CD4-positive, alpha-beta T cell treated with Interferon alpha-2 for 1 hour (primary cell): ENCODE measurements at regions not wholly inside any gene's neighbourhood (a gene's known extent, or its start where the extent isn't known, plus 50 kb on each side); places are given as distances from the start of the nearest gene placed in this dataset.
A peak's percentile ranks its signal among the peaks of the same experiment; 100 is the strongest.

Source experiments
- DNase-seq, 2 donors: peaks; one replicate each; pipeline ENCODE4 v3.0.0-alpha.2; 2020 to 2022

DNA sequence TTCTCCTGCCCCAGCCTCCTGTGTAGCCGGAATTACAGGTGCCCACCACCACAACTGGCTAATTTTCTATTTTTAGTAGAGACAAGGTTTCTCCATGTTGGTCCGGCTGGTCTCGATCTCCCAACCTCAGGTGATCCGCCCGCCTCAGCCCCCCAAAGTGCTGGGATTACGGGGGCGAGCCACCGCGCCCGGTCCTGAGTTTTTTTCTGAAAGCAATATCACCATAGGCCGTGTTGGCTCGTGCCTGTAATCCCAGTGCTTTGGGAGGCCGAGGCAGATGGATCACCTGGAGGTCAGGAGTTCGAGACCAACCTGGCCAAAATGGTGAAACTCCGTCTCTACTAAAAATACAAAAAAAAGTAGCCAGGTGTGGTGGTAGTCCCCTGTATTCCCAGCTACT, 136.3 kb upstream of the TECRL start:
- DNase-seq: no peak

DNA sequence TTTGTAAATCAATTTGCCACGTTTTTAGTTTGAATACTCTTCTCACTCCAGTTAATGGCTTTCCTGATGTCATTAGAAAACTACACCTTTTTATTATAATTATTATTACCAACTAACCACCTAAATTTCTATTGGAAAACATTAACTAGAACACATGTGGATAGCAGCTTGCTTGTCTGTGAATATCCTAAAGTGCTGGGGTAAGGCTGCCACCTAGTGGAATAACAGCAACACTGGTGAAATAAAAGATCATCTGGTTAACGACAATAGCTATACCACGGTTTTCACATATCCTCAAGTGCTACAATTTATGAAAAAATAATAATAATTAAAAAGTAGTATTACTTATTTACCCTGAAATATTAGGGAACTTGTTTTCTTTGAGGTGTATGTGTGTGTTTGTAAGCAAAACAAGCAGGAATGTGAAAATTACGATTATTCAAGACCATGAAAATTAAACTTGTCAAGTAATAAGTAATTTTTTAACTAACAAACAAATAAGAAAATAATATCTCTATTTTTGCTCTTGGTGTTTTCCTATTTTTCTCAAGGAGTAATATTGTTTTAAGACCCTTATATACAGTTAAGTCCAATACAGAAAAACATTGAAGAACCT, 130.1 kb upstream of the TECRL start:
- peak in 1 of 2 donors; percentile 8 for DNase-seq

DNA sequence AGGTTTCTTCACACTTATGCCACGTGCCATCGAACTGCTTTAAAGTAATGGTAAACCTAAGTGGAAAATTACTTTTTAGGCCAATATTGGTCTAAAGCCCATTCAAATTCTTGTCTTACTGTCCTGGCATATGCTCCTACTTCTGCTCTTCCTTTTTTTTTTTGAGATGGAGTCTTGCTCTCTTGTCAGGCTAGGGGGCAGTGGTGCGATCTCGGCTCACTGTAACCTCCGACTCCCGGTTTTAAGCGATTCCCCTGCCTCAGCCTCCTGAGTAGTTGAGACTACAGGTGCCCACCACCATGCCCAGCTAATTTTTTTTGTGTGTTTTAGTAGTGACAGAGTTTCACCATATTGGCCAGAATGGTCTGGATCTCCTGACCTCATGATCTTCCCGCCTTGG, 129.0 kb upstream of the TECRL start:
- DNase-seq: no peak

DNA sequence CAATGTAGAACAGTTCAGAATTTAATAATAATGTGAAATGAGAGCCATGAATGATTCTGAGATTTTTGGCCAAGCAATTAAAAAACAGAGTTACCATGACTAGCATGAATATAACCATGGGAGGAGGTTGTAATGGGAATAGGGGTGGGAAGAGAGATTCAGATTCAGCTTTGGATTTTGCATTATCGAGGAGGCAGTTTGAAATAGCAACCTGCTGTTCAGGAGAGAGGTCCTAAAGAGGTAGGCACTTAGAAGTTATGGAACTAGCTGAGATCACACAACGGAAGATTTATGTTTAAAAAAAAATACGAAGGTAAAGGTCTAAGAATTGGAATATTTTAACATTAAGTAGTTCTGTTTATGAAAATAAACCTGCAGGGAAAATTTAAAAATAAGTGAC, 124.4 kb upstream of the TECRL start:
- no peak for DNase-seq

DNA sequence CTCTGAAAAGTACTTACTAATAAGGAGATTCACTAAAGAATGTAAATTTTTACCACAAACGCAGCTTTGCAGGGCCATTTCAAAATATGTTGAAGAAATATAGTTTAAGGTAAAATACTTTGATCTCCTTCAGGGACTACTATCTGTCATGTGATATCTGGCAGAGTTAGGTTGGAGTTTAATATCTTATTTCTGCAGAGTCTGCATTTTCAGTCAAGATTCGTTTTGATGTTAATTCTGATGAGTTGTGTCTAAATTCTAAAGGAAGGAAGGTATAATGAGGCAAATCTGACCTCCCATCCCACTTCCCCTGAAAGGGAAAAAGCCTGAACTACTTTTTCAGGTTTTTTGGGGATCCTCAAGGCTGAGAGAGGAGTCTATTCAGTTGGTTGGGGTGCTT, 123.9 kb upstream of the TECRL start:
- no peak for DNase-seq

DNA sequence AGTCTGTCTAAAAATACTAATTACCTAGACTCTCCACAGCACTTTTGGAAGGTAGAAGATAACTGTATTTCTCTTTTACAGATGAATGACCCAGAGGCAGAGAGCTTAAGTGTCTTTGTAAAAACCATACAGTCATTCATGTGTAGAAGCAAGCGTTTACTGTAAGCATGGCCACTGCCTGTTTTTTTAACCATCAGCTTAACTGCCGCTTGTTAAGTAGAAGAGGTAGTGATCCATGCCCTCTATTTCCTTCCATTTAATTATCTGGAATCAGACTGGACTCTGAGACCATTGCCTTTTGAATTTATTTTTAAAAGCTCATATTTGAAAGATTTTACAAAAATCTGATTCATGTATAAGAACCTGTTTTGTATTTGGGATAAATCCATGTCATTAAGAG, 111.2 kb upstream of the TECRL start:
- no peak for DNase-seq

DNA sequence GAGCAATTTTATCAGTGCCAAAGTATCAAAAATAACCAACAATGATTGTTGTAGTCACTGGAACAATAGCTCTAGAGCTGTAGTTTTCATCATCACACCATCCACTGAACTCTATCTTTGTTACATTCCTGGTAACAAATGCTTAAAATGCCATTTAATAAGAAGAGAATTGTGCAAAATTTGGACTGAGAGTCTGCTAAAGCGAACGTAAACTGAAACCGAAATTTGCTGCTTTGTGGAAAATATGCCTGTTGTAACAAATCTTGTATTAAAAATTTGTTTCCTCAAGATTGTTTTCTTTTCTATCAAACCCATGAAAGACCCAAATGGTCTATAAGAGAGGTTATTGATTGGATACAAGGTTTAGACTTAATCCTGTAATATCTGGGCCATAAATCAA, 109.3 kb upstream of the TECRL start:
- no peak for DNase-seq

DNA sequence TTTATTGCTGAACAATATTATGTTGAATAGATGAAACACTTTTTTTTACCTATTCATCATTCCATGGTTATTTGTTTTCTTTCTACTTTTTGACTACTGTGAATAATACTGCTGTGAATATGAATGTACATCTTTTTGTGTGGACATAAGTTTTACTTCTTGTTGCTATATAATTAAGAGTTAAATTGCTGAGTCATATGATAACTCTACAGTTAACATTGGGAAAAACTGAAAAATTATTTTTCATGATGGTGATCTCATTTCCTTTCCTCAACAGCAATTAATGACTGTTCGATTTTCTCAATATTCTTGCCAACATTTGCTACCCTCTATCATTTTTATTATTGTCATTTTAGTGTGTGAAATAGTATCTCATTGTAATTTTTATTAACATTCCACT, 106.9 kb upstream of the TECRL start:
- no peak for DNase-seq

DNA sequence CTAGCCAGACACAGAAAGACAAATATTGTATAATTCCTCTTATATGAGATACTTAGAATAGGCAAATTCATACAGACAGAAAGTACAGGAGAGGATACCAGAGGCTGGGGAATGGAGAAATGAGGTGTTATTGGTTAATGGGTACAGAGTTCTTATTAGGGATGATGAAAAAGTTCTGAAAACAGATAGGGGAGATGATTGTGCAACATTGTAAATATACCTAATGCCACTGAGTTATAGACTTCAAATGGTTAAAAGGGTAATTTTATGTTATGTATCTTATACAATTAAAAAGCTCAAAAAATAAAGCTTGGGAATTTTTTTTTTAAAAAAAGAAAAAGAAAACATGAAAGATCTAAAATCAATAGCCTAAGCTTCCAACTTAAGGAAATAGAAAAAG, 98.8 kb upstream of the TECRL start:
- no peak for DNase-seq

DNA sequence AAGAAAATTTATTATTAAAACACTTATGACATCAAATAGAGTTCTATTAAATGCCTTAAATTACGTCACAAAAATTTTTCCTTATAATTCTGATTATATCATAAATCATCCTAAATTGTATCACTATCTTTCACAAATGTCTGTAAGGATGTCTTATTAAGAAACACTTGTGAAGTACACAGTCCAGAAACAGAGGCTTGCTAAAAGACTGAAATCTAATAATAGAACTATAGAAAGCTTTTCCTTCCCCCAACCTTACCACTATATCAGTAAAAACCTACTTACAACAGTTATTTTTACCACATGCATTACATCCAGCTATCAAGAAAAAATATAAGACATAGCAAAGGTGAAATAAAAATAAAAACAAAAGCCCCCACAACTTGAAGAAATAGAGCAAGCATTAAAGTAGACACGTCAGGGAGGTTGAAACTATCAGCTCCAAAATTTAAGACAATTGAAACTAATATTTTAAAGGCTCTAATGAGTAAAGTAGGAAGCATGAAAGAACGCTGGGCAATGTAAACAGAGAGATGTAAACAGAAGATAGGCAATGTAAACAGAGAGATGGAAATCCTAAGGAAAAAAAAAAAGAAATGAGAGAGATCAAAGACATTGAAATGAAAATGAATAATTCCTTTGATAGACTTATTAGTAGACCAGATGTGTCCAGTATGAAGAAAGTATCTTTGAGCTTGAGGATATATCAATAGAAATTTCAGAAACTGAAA, 94.9 kb upstream of the TECRL start:
- no peak for DNase-seq

DNA sequence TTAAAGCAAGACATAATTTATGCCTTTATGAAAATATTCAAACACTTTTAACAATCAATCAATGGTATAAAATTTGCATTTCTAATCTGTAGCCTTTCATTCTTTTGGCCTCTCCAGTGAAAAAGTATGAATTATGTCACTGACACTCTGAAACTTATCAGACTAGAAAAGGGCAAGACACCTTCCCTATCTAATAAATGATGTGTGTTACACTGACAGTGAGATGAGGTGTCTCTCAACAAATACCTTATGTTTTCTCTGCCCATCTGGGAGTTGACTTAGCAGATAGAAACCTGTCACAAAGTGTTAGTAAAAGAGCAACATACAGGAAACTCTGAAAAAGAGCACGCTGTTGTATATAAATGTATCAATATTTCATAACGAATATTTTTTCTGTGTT, 94.2 kb upstream of the TECRL start:
- no peak for DNase-seq

DNA sequence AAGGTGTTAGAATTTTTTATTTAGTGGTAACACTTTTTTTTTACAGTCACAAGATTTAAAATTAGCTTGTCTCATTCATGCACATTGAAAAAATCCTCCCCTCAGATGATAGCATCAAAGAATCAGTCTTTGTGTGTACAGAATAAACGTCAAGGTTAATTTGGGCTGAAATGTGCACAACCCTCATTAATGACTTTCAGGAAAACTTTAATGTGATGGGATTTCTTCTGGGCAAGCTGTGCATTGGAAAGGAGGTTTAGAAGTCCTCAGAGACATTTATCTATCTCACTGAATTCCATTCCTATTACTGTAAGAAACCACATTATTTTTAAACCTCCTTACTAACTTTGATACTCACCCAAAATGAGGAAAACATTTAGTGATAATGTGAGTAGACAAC, 88.2 kb upstream of the TECRL start:
- no peak for DNase-seq

DNA sequence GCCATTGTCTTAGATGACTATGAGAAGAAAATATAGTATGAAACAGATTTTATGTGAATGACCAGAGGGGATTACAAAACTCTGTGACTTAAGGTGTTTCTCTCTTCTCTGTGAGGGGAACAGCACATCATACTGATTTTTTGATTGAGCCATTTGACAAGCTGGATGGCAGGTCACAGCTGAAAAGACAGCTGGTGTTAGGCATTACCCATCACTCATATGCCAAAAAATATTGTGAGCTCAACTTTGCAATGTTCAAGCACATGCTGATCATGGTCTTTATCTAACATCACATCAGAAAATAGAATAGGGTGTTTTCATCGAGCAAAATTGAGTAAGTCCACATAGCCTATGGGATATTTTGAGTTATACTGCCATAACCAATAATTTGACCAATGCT, 86.7 kb upstream of the TECRL start:
- no peak for DNase-seq

DNA sequence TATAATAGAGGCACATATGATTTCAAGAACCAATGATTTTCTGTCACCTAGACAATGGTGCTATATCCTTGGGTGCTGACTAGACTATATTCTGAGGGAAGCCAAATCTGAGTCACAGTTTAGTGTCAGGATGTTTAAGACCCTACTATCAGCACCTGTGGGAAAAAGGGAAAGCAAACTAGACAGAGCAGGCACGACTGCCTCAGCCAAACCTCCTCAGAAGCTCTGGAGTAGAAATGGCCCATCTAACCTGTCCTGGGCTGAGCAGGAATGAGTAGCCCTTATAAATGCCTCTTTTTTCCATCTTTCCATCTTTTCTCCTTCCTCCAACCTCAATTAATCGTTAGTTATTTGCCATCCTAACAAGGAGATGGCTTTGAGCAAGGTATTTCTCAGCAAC, 80.4 kb upstream of the TECRL start:
- no peak for DNase-seq

DNA sequence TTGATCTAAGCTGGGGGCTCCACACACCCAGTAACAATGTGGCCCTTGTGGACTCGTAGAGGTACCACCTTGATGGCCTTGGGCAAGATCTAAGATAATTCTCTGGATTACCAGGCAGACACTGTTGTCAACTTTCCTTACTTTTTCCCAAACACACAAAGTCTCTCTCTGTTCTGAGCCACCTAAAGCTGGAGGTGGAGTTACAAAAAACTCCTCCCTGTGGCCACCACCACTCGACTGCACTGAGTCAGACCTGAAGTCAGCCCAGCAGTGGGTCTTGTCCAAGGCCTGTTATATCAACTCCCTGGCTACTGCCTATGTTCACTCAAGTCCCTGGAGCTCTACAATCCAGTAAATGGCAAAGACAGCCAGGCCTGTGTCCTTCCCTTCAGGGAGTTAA, 70.1 kb upstream of the TECRL start:
- no peak for DNase-seq

DNA sequence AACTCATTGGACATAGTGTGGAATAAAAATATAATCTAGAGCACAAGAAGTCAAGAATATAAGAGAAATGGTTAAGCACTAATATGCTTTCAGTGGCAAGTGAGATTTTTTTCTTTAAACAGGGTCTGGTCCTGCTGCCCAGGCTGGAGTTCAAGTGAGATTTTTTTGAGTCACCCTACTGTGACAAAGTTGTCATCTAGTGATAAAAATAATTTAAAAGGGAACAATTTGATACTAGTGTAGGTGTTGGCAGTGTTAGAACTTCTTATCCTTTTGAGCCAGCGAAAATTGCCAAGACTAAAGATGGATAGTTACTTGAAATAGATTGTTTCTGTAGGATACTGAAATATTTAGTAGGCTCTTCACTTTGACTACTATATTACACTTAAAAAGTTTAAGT, 67.9 kb upstream of the TECRL start:
- DNase-seq: no peak

DNA sequence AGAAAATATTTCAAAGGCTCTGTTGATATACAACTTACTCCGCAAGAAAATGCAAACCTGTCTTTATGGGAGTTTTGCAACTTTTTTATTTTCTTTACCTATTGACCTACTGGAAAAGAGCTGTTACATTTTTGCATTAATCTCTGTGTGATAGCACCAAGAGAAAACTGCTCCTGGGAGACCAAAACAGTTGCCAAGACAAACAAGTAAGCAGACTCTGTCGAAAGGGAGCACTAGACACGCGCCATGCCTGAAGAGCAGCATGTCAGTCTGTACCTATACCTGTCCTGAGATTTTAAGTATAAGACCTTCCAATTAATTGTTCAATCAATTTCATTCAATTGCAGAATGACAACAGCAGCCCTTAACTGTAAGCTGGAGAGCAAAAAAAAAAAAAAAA, 56.0 kb upstream of the TECRL start:
- DNase-seq: no peak

DNA sequence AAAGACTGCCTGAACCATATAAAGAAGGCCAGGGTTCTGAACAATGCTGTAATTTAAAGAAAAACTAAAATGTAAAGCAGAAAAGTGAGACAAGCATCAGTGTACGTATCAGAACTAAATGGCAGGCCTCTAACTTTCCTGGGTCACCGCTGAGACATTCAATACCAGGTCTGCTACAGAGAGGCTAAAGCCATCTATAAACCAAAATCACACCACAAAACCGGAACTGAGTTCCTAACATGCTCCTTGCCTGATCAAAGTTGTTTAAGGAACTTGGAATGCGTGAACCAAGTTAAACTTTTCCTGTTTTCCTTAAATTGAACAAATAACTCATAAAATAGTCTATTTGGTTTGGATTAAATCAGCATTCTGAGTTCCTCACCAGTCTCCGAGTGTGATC, 55.3 kb upstream of the TECRL start:
- no peak for DNase-seq
